ENCODE measurements at regions not wholly inside any gene's neighbourhood (a gene's known extent, or its start where the extent isn't known, plus 50 kb on each side); places are given as distances from the start of the nearest gene placed in this dataset.

- TF ChIP-seq EZH2 (IDR thresholded peaks at IDR 0.05; ENCODE audit: borderline replicate concordance, low read depth, low read length, severe bottlenecking) (no peak), MYC (IDR thresholded peaks at IDR 0.05; ENCODE audit: low read depth, low read length) (no peak), POLR2A (IDR thresholded peaks at IDR 0.05; ENCODE audit: low read depth, low read length) (no peak), FOS (IDR thresholded peaks at IDR 0.05; ENCODE audit: borderline replicate concordance, insufficient read depth, low read length) (no peak), JUN (IDR thresholded peaks at IDR 0.05; ENCODE audit: borderline replicate concordance, insufficient read depth, insufficient read length, low read depth) (no peak), GATA2 (IDR thresholded peaks at IDR 0.05; ENCODE audit: insufficient read depth, insufficient read length, low read depth, low read length) (no peak), POLR2AphosphoS5 (IDR thresholded peaks at IDR 0.05; ENCODE audit: insufficient read depth, low read depth, low read length) (no peak)
- TF ChIP-seq, protein P1, sequence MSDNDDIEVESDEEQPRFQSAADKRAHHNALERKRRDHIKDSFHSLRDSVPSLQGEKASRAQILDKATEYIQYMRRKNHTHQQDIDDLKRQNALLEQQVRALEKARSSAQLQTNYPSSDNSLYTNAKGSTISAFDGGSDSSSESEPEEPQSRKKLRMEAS (IDR thresholded peaks at IDR 0.05; ENCODE audit: insufficient read depth, insufficient read length) = no peak
- TF ChIP-seq, protein P2, sequence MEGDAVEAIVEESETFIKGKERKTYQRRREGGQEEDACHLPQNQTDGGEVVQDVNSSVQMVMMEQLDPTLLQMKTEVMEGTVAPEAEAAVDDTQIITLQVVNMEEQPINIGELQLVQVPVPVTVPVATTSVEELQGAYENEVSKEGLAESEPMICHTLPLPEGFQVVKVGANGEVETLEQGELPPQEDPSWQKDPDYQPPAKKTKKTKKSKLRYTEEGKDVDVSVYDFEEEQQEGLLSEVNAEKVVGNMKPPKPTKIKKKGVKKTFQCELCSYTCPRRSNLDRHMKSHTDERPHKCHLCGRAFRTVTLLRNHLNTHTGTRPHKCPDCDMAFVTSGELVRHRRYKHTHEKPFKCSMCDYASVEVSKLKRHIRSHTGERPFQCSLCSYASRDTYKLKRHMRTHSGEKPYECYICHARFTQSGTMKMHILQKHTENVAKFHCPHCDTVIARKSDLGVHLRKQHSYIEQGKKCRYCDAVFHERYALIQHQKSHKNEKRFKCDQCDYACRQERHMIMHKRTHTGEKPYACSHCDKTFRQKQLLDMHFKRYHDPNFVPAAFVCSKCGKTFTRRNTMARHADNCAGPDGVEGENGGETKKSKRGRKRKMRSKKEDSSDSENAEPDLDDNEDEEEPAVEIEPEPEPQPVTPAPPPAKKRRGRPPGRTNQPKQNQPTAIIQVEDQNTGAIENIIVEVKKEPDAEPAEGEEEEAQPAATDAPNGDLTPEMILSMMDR (IDR thresholded peaks at IDR 0.05; ENCODE audit: extremely low read depth in 1 of 2, insufficient read depth in 1 of 2, low read depth in 1 of 2, low read length in 2 of 2) = no peak
- intact Hi-C loops (cut with micrococcal nuclease) = no loop called here
- BruUV-seq (replicated peaks) = no TSS peak
- FAIRE-seq (no peak), DNase-seq (ENCODE audit: low read depth, low spot score) (no peak)
- Histone ChIP-seq H3K27me3 (ENCODE audit: control insufficient read depth in 2 of 2, insufficient read depth in 2 of 2, low read length in 2 of 2) (no peaks in the 10 kb centered on the region), H3K27ac (ENCODE audit: insufficient read depth, low read depth, low read length) (no peak overlapping the region), H3K9me1 (replicated peaks; ENCODE audit: control insufficient read depth, extremely low read depth, insufficient read depth, low read length) (no peaks in the 10 kb centered on the region), H3K4me1 (ENCODE audit: control insufficient read depth, extremely low read depth, insufficient read depth, low read length) (no peaks in the 10 kb centered on the region), H2AFZ (ENCODE audit: low read depth, low read length) (no peak overlapping the region), H4K20me1 (replicated peaks; ENCODE audit: control insufficient read depth, extremely low read depth, insufficient read depth, low read length) (no peaks in the 10 kb centered on the region), H3K4me3 (replicated peaks in 1 of 3; ENCODE audit: insufficient read depth in 1 of 3, low read depth in 1 of 3, low read length in 3 of 3) (no peak overlapping the region), H3K9ac (replicated peaks; ENCODE audit: extremely low read depth, insufficient read depth, low read length) (no peak overlapping the region), H3K79me2 (ENCODE audit: control insufficient read depth, insufficient read depth, low read length) (no peaks in the 10 kb centered on the region), H3K4me2 (ENCODE audit: insufficient read depth, low read length) (no peak overlapping the region), H3K9me3 (replicated peaks; ENCODE audit: control insufficient read depth, insufficient read depth, low read length) (no peaks in the 10 kb centered on the region), H3K36me3 (ENCODE audit: control insufficient read depth in 2 of 2, extremely low read depth in 1 of 2, insufficient read depth in 2 of 2, low read length in 2 of 2) (no peaks in the 10 kb centered on the region)
- ChIA-PET CTCF (no interaction called here), POLR2A (no interaction called here)
- dilution Hi-C loops (cut with MboI; ENCODE audit: extremely low pct_ligation_motif_present, low sequenced_read_pairs) = no loop called here
Measured at GRCh38 chr6:9710574-9710973, 704.3 kb downstream of the TFAP2A start.
